ENCODE measurements at regions not wholly inside any gene's neighbourhood (a gene's known extent, or its start where the extent isn't known, plus 50 kb on each side); places are given as distances from the start of the nearest gene placed in this dataset.

- no CpG with 5 or more reads among the region's 10 CpGs for WGBS (ENCODE audit: extremely low coverage, insufficient coverage, low lambda C conversion rate)
- no peak overlapping the region for H3K4me3 ChIP-seq (ENCODE audit: low read length)
- no peaks in the 10 kb centered on the region for H3K79me2 ChIP-seq (ENCODE audit: control insufficient read depth, insufficient read depth, low read length)
- no peak overlapping the region for H2AK5ac ChIP-seq (ENCODE audit: low read length)
- peak overlapping the region; percentile 78 for H3K18ac ChIP-seq (ENCODE audit: low read length)
- H3K23ac ChIP-seq (ENCODE audit: low read length) = no peak overlapping the region
- no peaks in the 10 kb centered on the region for H3K27me3 ChIP-seq (ENCODE audit: insufficient read depth, low read length, poor library complexity)
- no peak for DNase-seq
- H4K8ac ChIP-seq (ENCODE audit: low read depth, low read length) = no peak overlapping the region
- H2BK5ac ChIP-seq (ENCODE audit: low read length) = no peak overlapping the region
- H3K56ac ChIP-seq (ENCODE audit: low read length) = peak overlapping the region; percentile 68
- H2BK120ac ChIP-seq (ENCODE audit: low read depth, low read length) = peak overlapping the region; percentile 49
- H3K4ac ChIP-seq (ENCODE audit: low read depth, low read length) = peak overlapping the region; percentile 75
- H3K79me1 ChIP-seq (ENCODE audit: low read length) = no peaks in the 10 kb centered on the region
- no peaks in the 10 kb centered on the region for H3K36me3 ChIP-seq (ENCODE audit: control insufficient read depth, insufficient read depth, low read length)
- no peak overlapping the region for H3K4me2 ChIP-seq (ENCODE audit: low read length)
- peaks cover 18% of the 10 kb centered on the region for H3K4me1 ChIP-seq (ENCODE audit: control insufficient read depth, low read depth, low read length)
- H4K5ac ChIP-seq (ENCODE audit: low read length) = no peak overlapping the region
- no peak overlapping the region for H3K9ac ChIP-seq (ENCODE audit: low read length)
- H2BK15ac ChIP-seq (replicated peaks; ENCODE audit: low read depth) = peak overlapping the region; percentile 88
- H3K27ac ChIP-seq (ENCODE audit: low read depth, low read length) = peak overlapping the region; percentile 78
These were observed 164.5 kb downstream of the ZNF608 start for GRCh38 chr5:124581738-124582560.

GRCh38 chr5:124580925-124581737 is 165.3 kb downstream of the ZNF608 start:
- DNase-seq = peak; percentile 95
- Histone ChIP-seq H3K79me1 (ENCODE audit: low read length) (no peaks in the 10 kb centered on the region), H2BK120ac (ENCODE audit: low read depth, low read length) (peak overlapping the region; percentile 49), H3K4ac (ENCODE audit: low read depth, low read length) (peak overlapping the region; percentile 70), H3K4me1 (ENCODE audit: control insufficient read depth, low read depth, low read length) (peaks cover 18% of the 10 kb centered on the region), H3K56ac (ENCODE audit: low read length) (peak overlapping the region; percentile 68), H4K5ac (ENCODE audit: low read length) (no peak overlapping the region), H3K27ac (ENCODE audit: low read depth, low read length) (peak overlapping the region; percentile 85), H3K4me2 (ENCODE audit: low read length) (no peak overlapping the region), H3K36me3 (ENCODE audit: control insufficient read depth, insufficient read depth, low read length) (no peaks in the 10 kb centered on the region), H2AK5ac (ENCODE audit: low read length) (peak overlapping the region; percentile 57), H2BK15ac (replicated peaks; ENCODE audit: low read depth) (peak overlapping the region; percentile 21), H3K27me3 (ENCODE audit: insufficient read depth, low read length, poor library complexity) (no peaks in the 10 kb centered on the region), H3K18ac (ENCODE audit: low read length) (peak overlapping the region; percentile 78), H2BK5ac (ENCODE audit: low read length) (peak overlapping the region; percentile 54), H3K23ac (ENCODE audit: low read length) (no peak overlapping the region), H3K4me3 (ENCODE audit: low read length) (no peak overlapping the region), H3K9ac (ENCODE audit: low read length) (peak overlapping the region; percentile 13), H3K79me2 (ENCODE audit: control insufficient read depth, insufficient read depth, low read length) (no peaks in the 10 kb centered on the region), H4K8ac (ENCODE audit: low read depth, low read length) (no peak overlapping the region)
- no CpG with 5 or more reads among the region's 9 CpGs for WGBS (ENCODE audit: extremely low coverage, insufficient coverage, low lambda C conversion rate)

GRCh38 chr5:124580512-124580911 is 165.9 kb downstream of the ZNF608 start:
- DNase-seq = no peak
- H3K79me1 ChIP-seq (ENCODE audit: low read length) = no peaks in the 10 kb centered on the region
- no peak overlapping the region for H2BK120ac ChIP-seq (ENCODE audit: low read depth, low read length)
- H2AK5ac ChIP-seq (ENCODE audit: low read length) = peak overlapping the region; percentile 57
- no peak overlapping the region for H3K23ac ChIP-seq (ENCODE audit: low read length)
- no peak overlapping the region for H4K5ac ChIP-seq (ENCODE audit: low read length)
- H4K8ac ChIP-seq (ENCODE audit: low read depth, low read length) = no peak overlapping the region
- H2BK5ac ChIP-seq (ENCODE audit: low read length) = peak overlapping the region; percentile 54
- peak overlapping the region; percentile 85 for H3K27ac ChIP-seq (ENCODE audit: low read depth, low read length)
- H2BK15ac ChIP-seq (replicated peaks; ENCODE audit: low read depth) = no peak overlapping the region
- no peak overlapping the region for H3K9ac ChIP-seq (ENCODE audit: low read length)
- H3K36me3 ChIP-seq (ENCODE audit: control insufficient read depth, insufficient read depth, low read length) = no peaks in the 10 kb centered on the region
- WGBS (ENCODE audit: extremely low coverage, insufficient coverage, low lambda C conversion rate) = no CpG with 5 or more reads among the region's 6 CpGs
- H3K4me3 ChIP-seq (ENCODE audit: low read length) = no peak overlapping the region
- H3K4ac ChIP-seq (ENCODE audit: low read depth, low read length) = no peak overlapping the region
- no peaks in the 10 kb centered on the region for H3K27me3 ChIP-seq (ENCODE audit: insufficient read depth, low read length, poor library complexity)
- peak overlapping the region; percentile 56 for H3K56ac ChIP-seq (ENCODE audit: low read length)
- peaks cover 18% of the 10 kb centered on the region for H3K4me1 ChIP-seq (ENCODE audit: control insufficient read depth, low read depth, low read length)
- no peaks in the 10 kb centered on the region for H3K79me2 ChIP-seq (ENCODE audit: control insufficient read depth, insufficient read depth, low read length)
- H3K18ac ChIP-seq (ENCODE audit: low read length) = no peak overlapping the region
- H3K4me2 ChIP-seq (ENCODE audit: low read length) = no peak overlapping the region

- no peak overlapping the region for H3K4me3 ChIP-seq (ENCODE audit: low read length)
- no peak overlapping the region for H3K27ac ChIP-seq (ENCODE audit: low read depth, low read length)
- H3K36me3 ChIP-seq (ENCODE audit: control insufficient read depth, insufficient read depth, low read length) = no peaks in the 10 kb centered on the region
- no peaks in the 10 kb centered on the region for H3K79me1 ChIP-seq (ENCODE audit: low read length)
- no peak overlapping the region for H3K23ac ChIP-seq (ENCODE audit: low read length)
- H3K4me2 ChIP-seq (ENCODE audit: low read length) = no peak overlapping the region
- H4K5ac ChIP-seq (ENCODE audit: low read length) = no peak overlapping the region
- no peak overlapping the region for H2BK15ac ChIP-seq (replicated peaks; ENCODE audit: low read depth)
- peak overlapping the region; percentile 44 for H3K56ac ChIP-seq (ENCODE audit: low read length)
- no CpG with 5 or more reads among the region's 4 CpGs for WGBS (ENCODE audit: extremely low coverage, insufficient coverage, low lambda C conversion rate)
- no peak for DNase-seq
- peak overlapping the region; percentile 16 for H3K18ac ChIP-seq (ENCODE audit: low read length)
- no peak overlapping the region for H2BK5ac ChIP-seq (ENCODE audit: low read length)
- H3K4ac ChIP-seq (ENCODE audit: low read depth, low read length) = no peak overlapping the region
- H2AK5ac ChIP-seq (ENCODE audit: low read length) = peak overlapping the region; percentile 15
- no peak overlapping the region for H2BK120ac ChIP-seq (ENCODE audit: low read depth, low read length)
- peaks cover 18% of the 10 kb centered on the region for H3K4me1 ChIP-seq (ENCODE audit: control insufficient read depth, low read depth, low read length)
- no peaks in the 10 kb centered on the region for H3K27me3 ChIP-seq (ENCODE audit: insufficient read depth, low read length, poor library complexity)
- no peak overlapping the region for H3K9ac ChIP-seq (ENCODE audit: low read length)
- H4K8ac ChIP-seq (ENCODE audit: low read depth, low read length) = no peak overlapping the region
- H3K79me2 ChIP-seq (ENCODE audit: control insufficient read depth, insufficient read depth, low read length) = no peaks in the 10 kb centered on the region
These were observed 169.5 kb downstream of the ZNF608 start for GRCh38 chr5:124576848-124577409.

GRCh38 chr5:124575725-124576124 is 170.7 kb downstream of the ZNF608 start:
- Histone ChIP-seq H3K9ac (ENCODE audit: low read length) (no peak overlapping the region), H3K4ac (ENCODE audit: low read depth, low read length) (no peak overlapping the region), H3K79me1 (ENCODE audit: low read length) (no peaks in the 10 kb centered on the region), H4K8ac (ENCODE audit: low read depth, low read length) (no peak overlapping the region), H2BK120ac (ENCODE audit: low read depth, low read length) (no peak overlapping the region), H3K79me2 (ENCODE audit: control insufficient read depth, insufficient read depth, low read length) (no peaks in the 10 kb centered on the region), H3K4me2 (ENCODE audit: low read length) (no peak overlapping the region), H3K23ac (ENCODE audit: low read length) (no peak overlapping the region), H3K27ac (ENCODE audit: low read depth, low read length) (no peak overlapping the region), H2BK15ac (replicated peaks; ENCODE audit: low read depth) (peak overlapping the region; percentile 36), H3K36me3 (ENCODE audit: control insufficient read depth, insufficient read depth, low read length) (no peaks in the 10 kb centered on the region), H3K4me1 (ENCODE audit: control insufficient read depth, low read depth, low read length) (peaks cover 11% of the 10 kb centered on the region), H3K56ac (ENCODE audit: low read length) (no peak overlapping the region), H4K5ac (ENCODE audit: low read length) (no peak overlapping the region), H3K4me3 (ENCODE audit: low read length) (no peak overlapping the region), H3K18ac (ENCODE audit: low read length) (no peak overlapping the region), H2BK5ac (ENCODE audit: low read length) (no peak overlapping the region), H2AK5ac (ENCODE audit: low read length) (no peak overlapping the region), H3K27me3 (ENCODE audit: insufficient read depth, low read length, poor library complexity) (no peaks in the 10 kb centered on the region)
- no peak for DNase-seq
- WGBS (ENCODE audit: extremely low coverage, insufficient coverage, low lambda C conversion rate) = no CpG with 5 or more reads among the region's 7 CpGs

All from mesendoderm (in vitro differentiated cells).